Mesothelial cell of epicardium (in vitro differentiated cells): ENCODE measurements at regions not wholly inside any gene's neighbourhood (a gene's known extent, or its start where the extent isn't known, plus 50 kb on each side); places are given as distances from the start of the nearest gene placed in this dataset.

ENCODE experiments used
- DNase-seq, 2 experiments: peaks; one replicate each; pipeline ENCODE4 v3.0.0; 2021; ENCODE audit warnings: low spot score in 2 of 2; ENCODE audit not compliant: unreplicated experiment in 2 of 2
- H3K27ac Mint-ChIP-seq: 2 replicates; pipeline ENCODE4 v1.8.0; 2021; ENCODE audit warnings: mixed read lengths
- H3K27me3 Mint-ChIP-seq: 2 replicates; pipeline ENCODE4 v1.8.0; 2021; ENCODE audit warnings: low read depth, mixed read lengths
- H3K36me3 Mint-ChIP-seq: 2 replicates; pipeline ENCODE4 v1.8.0; 2021; ENCODE audit warnings: mixed read lengths
- H3K4me1 Mint-ChIP-seq: 2 replicates; pipeline ENCODE4 v1.8.0; 2021; ENCODE audit warnings: mixed read lengths
- H3K4me3 Mint-ChIP-seq: 2 replicates; pipeline ENCODE4 v1.8.0; 2021; ENCODE audit warnings: mild to moderate bottlenecking, moderate library complexity, mixed read lengths
- H3K9me3 Mint-ChIP-seq: 2 replicates; pipeline ENCODE4 v1.8.0; 2021; ENCODE audit warnings: mixed read lengths
- CTCF ChIP-seq: fragments of 200-600 bp; sonication (generic); IDR thresholded peaks from one replicate; pipeline ENCODE4 v1.5.0; 2021; ENCODE audit warnings: antibody characterized with exemption; ENCODE audit not compliant: unreplicated experiment

- H3K27ac Mint-ChIP-seq, result peak overlapping the region; percentile 13
- H3K4me3 Mint-ChIP-seq, result no peak overlapping the region
- no peaks in the 10 kb centered on the region for H3K9me3 Mint-ChIP-seq
- peaks cover 78% of the 10 kb centered on the region for H3K27me3 Mint-ChIP-seq
- H3K36me3 Mint-ChIP-seq, result no peaks in the 10 kb centered on the region
- peaks cover 33% of the 10 kb centered on the region for H3K4me1 Mint-ChIP-seq
- DNase-seq, result no peak
- no peak for TF ChIP-seq CTCF
Measured at GRCh38 chr12:94793191-94793595, 142.8 kb upstream of the TMCC3 start.

- Mint-ChIP-seq H3K4me1 (peaks cover 33% of the 10 kb centered on the region), H3K9me3 (no peaks in the 10 kb centered on the region), H3K27me3 (peaks cover 78% of the 10 kb centered on the region), H3K4me3 (no peak overlapping the region), H3K36me3 (no peaks in the 10 kb centered on the region), H3K27ac (peak overlapping the region; percentile 79)
- DNase-seq, result no peak
- TF ChIP-seq CTCF, result no peak
Measured at GRCh38 chr12:94792693-94793092, 142.3 kb upstream of the TMCC3 start.

- Mint-ChIP-seq H3K9me3 (no peaks in the 10 kb centered on the region), H3K36me3 (no peaks in the 10 kb centered on the region), H3K4me3 (no peak overlapping the region), H3K27me3 (peaks cover 82% of the 10 kb centered on the region), H3K4me1 (peaks cover 33% of the 10 kb centered on the region), H3K27ac (no peak overlapping the region)
- TF ChIP-seq CTCF, result no peak
- DNase-seq, result no peak
Measured at GRCh38 chr12:94791933-94792332, 141.6 kb upstream of the TMCC3 start.

- no peak overlapping the region for H3K4me3 Mint-ChIP-seq
- peaks cover 85% of the 10 kb centered on the region for H3K27me3 Mint-ChIP-seq
- no peak for TF ChIP-seq CTCF
- H3K27ac Mint-ChIP-seq, result no peak overlapping the region
- DNase-seq, result no peak
- H3K9me3 Mint-ChIP-seq, result peaks cover 4% of the 10 kb centered on the region
- H3K36me3 Mint-ChIP-seq, result no peaks in the 10 kb centered on the region
- H3K4me1 Mint-ChIP-seq, result peaks cover 33% of the 10 kb centered on the region
Measured at GRCh38 chr12:94790825-94791224, 140.5 kb upstream of the TMCC3 start.

GRCh38 chr12:94790370-94790769 is 140.0 kb upstream of the TMCC3 start:
- Mint-ChIP-seq H3K36me3 (no peaks in the 10 kb centered on the region), H3K27ac (no peak overlapping the region), H3K9me3 (peaks cover 4% of the 10 kb centered on the region), H3K27me3 (peaks cover 85% of the 10 kb centered on the region), H3K4me3 (no peak overlapping the region), H3K4me1 (peaks cover 29% of the 10 kb centered on the region)
- DNase-seq, result no peak
- TF ChIP-seq CTCF, result no peak

GRCh38 chr12:94789510-94790225 is 139.3 kb upstream of the TMCC3 start:
- DNase-seq, result no peak
- Mint-ChIP-seq H3K27ac (no peak overlapping the region), H3K9me3 (peaks cover 4% of the 10 kb centered on the region), H3K27me3 (peaks cover 85% of the 10 kb centered on the region), H3K4me3 (no peak overlapping the region), H3K4me1 (peaks cover 29% of the 10 kb centered on the region), H3K36me3 (no peaks in the 10 kb centered on the region)
- no peak for TF ChIP-seq CTCF
